ENCODE measurements at regions not wholly inside any gene's neighbourhood (a gene's known extent, or its start where the extent isn't known, plus 50 kb on each side); places are given as distances from the start of the nearest gene placed in this dataset.

DNA sequence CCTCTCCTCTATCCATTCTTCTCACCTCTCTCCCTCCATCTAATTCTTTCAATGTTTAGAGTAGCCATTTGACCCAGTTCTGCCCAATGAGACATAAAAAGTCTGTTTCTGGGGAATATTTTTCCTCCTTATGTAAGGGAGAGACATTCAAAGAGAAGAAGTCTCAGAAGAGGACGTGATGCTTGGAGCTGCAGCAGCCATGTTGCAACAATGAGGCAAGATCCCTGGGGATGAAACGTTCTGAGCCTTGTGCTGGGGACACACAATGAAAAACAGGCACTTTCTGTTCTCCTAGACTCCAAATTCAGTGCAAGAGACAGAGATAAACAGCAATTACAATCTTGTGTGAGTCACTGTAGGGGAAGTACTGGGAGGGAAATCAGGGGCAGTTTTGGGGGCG is 130.8 kb downstream of the FOXL1 start:
- no peak for TF ChIP-seq CTCF (conservative IDR thresholded peaks at IDR 0.05; ENCODE audit: low read depth)
- CTCF ChIA-PET = interaction anchor here (0.6 kb wide), 1 partner anchor 457 kb away, joined by 3 read pairs; no protein-coding TSS in a partner anchor
- POLR2A ChIA-PET (ENCODE audit: low non-redundant PET) = no interaction called here
- H3K27ac ChIP-seq = no peak overlapping the region
- no peak for DNase-seq (ENCODE audit: low spot score)

GRCh38 chr16:86709902-86710601 is 131.7 kb downstream of the FOXL1 start:
- CTCF ChIA-PET = interaction anchor here (0.6 kb wide), 1 partner anchor 458 kb away, joined by 3 read pairs; no protein-coding TSS in a partner anchor
- POLR2A ChIA-PET (ENCODE audit: low non-redundant PET) = no interaction called here
- H3K27ac ChIP-seq = no peak overlapping the region
- no peak for TF ChIP-seq CTCF (conservative IDR thresholded peaks at IDR 0.05; ENCODE audit: low read depth)
- DNase-seq (ENCODE audit: low spot score) = no peak

DNA sequence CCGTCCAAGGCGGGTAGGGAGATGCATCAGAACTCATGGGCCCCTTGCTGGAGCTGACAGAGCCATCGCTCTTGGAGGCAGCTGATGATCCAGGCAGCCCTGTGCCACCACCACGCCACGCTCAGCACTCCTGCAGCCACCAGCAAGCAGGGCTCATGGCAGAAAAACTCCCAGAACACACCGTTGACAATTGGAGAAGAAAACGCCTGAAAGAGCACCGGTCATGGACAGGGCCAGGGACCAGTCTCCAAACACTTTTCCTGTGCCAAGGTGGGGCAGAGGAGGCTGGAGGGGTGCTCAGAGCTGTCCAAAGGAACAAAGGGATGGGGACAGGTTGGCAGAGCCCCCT is 132.2 kb downstream of the FOXL1 start:
- DNase-seq (ENCODE audit: low spot score) = no peak
- CTCF ChIA-PET = no interaction called here
- H3K27ac ChIP-seq = no peak overlapping the region
- POLR2A ChIA-PET (ENCODE audit: low non-redundant PET) = no interaction called here
- TF ChIP-seq CTCF (conservative IDR thresholded peaks at IDR 0.05; ENCODE audit: low read depth) = no peak

GRCh38 chr16:86712158-86713009 is 134.0 kb downstream of the FOXL1 start:
- TF ChIP-seq CTCF (conservative IDR thresholded peaks at IDR 0.05; ENCODE audit: low read depth) = no peak
- ChIA-PET POLR2A (ENCODE audit: low non-redundant PET) (no interaction called here), CTCF (interaction anchor here (0.5 kb wide), 1 partner anchor 668 kb away, joined by 6 read pairs; no protein-coding TSS in a partner anchor)
- no peak overlapping the region for H3K27ac ChIP-seq
- DNase-seq (ENCODE audit: low spot score) = no peak

DNA sequence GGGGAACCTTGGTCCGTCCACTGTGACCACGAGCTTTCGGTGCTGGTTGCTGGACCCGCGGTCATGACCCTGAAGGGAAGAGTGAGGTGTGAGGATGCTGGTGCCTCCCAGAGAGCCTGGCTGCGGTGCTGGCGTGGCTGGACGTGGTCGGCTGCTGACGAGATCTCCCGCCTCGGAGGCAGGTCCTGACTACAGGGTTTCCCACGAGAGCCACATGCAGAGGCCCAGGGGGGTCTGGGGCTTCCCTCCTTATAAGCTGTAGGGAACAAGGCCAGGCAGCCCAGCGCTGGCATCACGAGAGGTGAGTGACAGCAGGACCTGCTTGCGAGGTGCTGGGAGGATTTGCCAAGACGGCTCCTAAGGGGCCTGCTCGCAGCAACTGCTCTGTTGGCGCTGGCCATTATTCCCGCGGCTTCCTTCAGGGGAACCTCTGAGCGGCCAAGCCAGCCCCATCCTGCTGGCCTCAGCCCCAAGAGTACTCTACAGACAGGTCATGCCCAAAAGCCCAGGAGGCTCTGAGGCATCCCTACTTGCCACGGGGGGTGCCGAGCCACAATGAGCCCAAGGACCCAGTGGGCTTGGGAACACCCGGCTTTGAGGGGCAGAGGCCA is 134.8 kb downstream of the FOXL1 start:
- ChIA-PET POLR2A (ENCODE audit: low non-redundant PET) (no interaction called here), CTCF (no interaction called here)
- DNase-seq (ENCODE audit: low spot score) = no peak
- H3K27ac ChIP-seq = no peak overlapping the region
- no peak for TF ChIP-seq CTCF (conservative IDR thresholded peaks at IDR 0.05; ENCODE audit: low read depth)

DNA sequence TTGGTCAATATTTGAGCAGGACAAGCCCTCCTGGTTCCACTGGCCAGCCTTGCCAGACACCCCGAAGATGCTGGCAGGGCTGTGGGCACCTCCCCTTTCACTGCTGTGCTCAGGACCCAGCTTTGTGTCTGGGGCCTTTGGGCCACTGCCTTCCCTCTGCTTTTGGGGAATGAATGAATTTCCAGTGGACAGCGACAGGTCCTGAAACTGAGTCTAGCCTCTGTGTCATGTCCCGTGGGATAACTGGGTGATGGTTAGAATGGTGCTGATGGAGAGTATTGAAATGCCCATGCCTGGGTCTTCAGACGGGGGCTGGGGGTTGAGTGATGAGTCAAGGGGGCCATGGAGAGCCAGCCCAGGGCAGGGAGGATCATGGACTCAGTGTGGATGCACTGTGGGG is 135.8 kb downstream of the FOXL1 start:
- no peak overlapping the region for H3K27ac ChIP-seq
- CTCF ChIA-PET = interaction anchor here (0.7 kb wide), 1 partner anchor 54 kb away, joined by 3 read pairs; no protein-coding TSS in a partner anchor
- DNase-seq (ENCODE audit: low spot score) = peak; percentile 13
- POLR2A ChIA-PET (ENCODE audit: low non-redundant PET) = no interaction called here
- TF ChIP-seq CTCF (conservative IDR thresholded peaks at IDR 0.05; ENCODE audit: low read depth) = no peak

Measured in RWPE1 (cell line).